ENCODE measurements at regions not wholly inside any gene's neighbourhood (a gene's known extent, or its start where the extent isn't known, plus 50 kb on each side); places are given as distances from the start of the nearest gene placed in this dataset.

DNA sequence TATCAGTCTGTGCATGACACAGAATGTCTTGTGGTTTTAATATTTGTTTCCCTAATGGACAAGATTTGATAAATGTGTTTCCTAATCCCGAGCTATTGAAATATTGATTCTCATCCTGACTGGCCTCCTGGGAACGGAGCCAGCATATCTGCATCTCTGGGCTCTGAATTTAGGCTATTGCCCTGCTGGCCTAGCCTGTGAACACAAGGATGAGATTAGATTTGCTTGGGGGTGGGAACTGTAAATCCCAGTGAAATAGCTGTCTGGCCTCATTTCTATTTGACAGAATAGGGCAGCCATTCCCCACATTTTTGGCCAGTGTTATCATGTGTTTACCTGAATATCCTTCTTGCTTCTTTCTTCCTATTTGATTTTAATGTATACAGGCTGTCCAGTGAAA lies 198.4 kb upstream of the SOX4 start:
- intact Hi-C loops (cut with micrococcal nuclease; ENCODE audit: unreplicated experiment), result no loop called here
- H3K9me3 Mint-ChIP-seq (ENCODE audit: low read depth, unreplicated experiment), result peaks cover 4% of the 10 kb centered on the region
- H3K36me3 Mint-ChIP-seq (ENCODE audit: insufficient read depth, unreplicated experiment), result no peaks in the 10 kb centered on the region
- TF ChIP-seq, protein P1, sequence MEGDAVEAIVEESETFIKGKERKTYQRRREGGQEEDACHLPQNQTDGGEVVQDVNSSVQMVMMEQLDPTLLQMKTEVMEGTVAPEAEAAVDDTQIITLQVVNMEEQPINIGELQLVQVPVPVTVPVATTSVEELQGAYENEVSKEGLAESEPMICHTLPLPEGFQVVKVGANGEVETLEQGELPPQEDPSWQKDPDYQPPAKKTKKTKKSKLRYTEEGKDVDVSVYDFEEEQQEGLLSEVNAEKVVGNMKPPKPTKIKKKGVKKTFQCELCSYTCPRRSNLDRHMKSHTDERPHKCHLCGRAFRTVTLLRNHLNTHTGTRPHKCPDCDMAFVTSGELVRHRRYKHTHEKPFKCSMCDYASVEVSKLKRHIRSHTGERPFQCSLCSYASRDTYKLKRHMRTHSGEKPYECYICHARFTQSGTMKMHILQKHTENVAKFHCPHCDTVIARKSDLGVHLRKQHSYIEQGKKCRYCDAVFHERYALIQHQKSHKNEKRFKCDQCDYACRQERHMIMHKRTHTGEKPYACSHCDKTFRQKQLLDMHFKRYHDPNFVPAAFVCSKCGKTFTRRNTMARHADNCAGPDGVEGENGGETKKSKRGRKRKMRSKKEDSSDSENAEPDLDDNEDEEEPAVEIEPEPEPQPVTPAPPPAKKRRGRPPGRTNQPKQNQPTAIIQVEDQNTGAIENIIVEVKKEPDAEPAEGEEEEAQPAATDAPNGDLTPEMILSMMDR (IDR thresholded peaks at IDR 0.05; ENCODE audit: unreplicated experiment), result no peak
- BruUV-seq (replicated peaks), result no TSS peak
- H3K4me1 Mint-ChIP-seq (ENCODE audit: low read depth, unreplicated experiment), result peaks cover 9% of the 10 kb centered on the region
- no peak overlapping the region for H3K4me3 Mint-ChIP-seq (ENCODE audit: low read depth, unreplicated experiment)
- no peaks in the 10 kb centered on the region for H3K27me3 Mint-ChIP-seq (ENCODE audit: unreplicated experiment)
- CTCF ChIA-PET, result no interaction called here
- no peak overlapping the region for H3K27ac Mint-ChIP-seq (ENCODE audit: unreplicated experiment)
- no peak for DNase-seq

DNA sequence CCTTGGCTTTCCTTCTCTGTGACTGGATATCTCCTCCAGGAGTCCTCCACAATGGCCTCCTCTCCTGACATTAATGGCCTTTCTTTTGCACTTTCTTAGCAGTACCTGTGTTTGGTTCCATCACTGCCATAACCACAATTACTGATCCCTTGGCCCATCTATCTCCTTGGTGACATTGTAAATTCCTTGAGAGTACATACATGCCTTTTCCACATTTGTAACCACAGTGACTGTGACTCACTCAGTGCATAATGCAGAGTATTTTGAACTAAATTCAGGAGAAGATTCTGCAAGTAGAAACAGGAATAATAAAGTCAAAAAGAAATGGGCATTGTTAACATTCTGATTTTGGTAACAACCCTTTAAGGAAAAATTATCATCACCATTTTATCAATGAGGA lies 197.2 kb upstream of the SOX4 start:
- CTCF ChIA-PET, result no interaction called here
- no TSS peak for BruUV-seq (replicated peaks)
- TF ChIP-seq, protein P1 (IDR thresholded peaks at IDR 0.05; ENCODE audit: unreplicated experiment), result no peak
- Mint-ChIP-seq H3K4me1 (ENCODE audit: low read depth, unreplicated experiment) (peaks cover 9% of the 10 kb centered on the region), H3K36me3 (ENCODE audit: insufficient read depth, unreplicated experiment) (no peaks in the 10 kb centered on the region), H3K4me3 (ENCODE audit: low read depth, unreplicated experiment) (no peak overlapping the region), H3K27ac (ENCODE audit: unreplicated experiment) (no peak overlapping the region), H3K27me3 (ENCODE audit: unreplicated experiment) (no peaks in the 10 kb centered on the region), H3K9me3 (ENCODE audit: low read depth, unreplicated experiment) (peaks cover 2% of the 10 kb centered on the region)
- no peak for DNase-seq
- intact Hi-C loops (cut with micrococcal nuclease; ENCODE audit: unreplicated experiment), result no loop called here

GRCh38 chr6:21398741-21399325 lies 194.7 kb upstream of the SOX4 start:
- CTCF ChIA-PET, result interaction anchor here (1.1 kb wide), 1 partner anchor 11 kb away, joined by 3 read pairs; no protein-coding TSS in a partner anchor
- Mint-ChIP-seq H3K4me1 (ENCODE audit: low read depth, unreplicated experiment) (peaks cover 9% of the 10 kb centered on the region), H3K27me3 (ENCODE audit: unreplicated experiment) (no peaks in the 10 kb centered on the region), H3K36me3 (ENCODE audit: insufficient read depth, unreplicated experiment) (no peaks in the 10 kb centered on the region), H3K9me3 (ENCODE audit: low read depth, unreplicated experiment) (peaks cover 2% of the 10 kb centered on the region), H3K27ac (ENCODE audit: unreplicated experiment) (no peak overlapping the region), H3K4me3 (ENCODE audit: low read depth, unreplicated experiment) (no peak overlapping the region)
- no TSS peak for BruUV-seq (replicated peaks)
- TF ChIP-seq, protein P1 (IDR thresholded peaks at IDR 0.05; ENCODE audit: unreplicated experiment), result no peak
- intact Hi-C loops (cut with micrococcal nuclease; ENCODE audit: unreplicated experiment), result no loop called here
- no peak for DNase-seq

GRCh38 chr6:21402368-21402767 lies 191.2 kb upstream of the SOX4 start:
- intact Hi-C loops (cut with micrococcal nuclease; ENCODE audit: unreplicated experiment), result no loop called here
- no TSS peak for BruUV-seq (replicated peaks)
- Mint-ChIP-seq H3K9me3 (ENCODE audit: low read depth, unreplicated experiment) (peaks cover 4% of the 10 kb centered on the region), H3K4me3 (ENCODE audit: low read depth, unreplicated experiment) (no peak overlapping the region), H3K4me1 (ENCODE audit: low read depth, unreplicated experiment) (no peaks in the 10 kb centered on the region), H3K27ac (ENCODE audit: unreplicated experiment) (no peak overlapping the region), H3K36me3 (ENCODE audit: insufficient read depth, unreplicated experiment) (no peaks in the 10 kb centered on the region), H3K27me3 (ENCODE audit: unreplicated experiment) (no peaks in the 10 kb centered on the region)
- CTCF ChIA-PET, result interaction anchor here (0.6 to 1.0 kb wide), 2 partner anchors 15 to 43 kb away, joined by 3 to 4 read pairs; no protein-coding TSS in a partner anchor
- TF ChIP-seq, protein P1 (IDR thresholded peaks at IDR 0.05; ENCODE audit: unreplicated experiment), result no peak
- DNase-seq, result no peak
